Calu3 (cell line): ENCODE measurements at regions not wholly inside any gene's neighbourhood (a gene's known extent, or its start where the extent isn't known, plus 50 kb on each side); places are given as distances from the start of the nearest gene placed in this dataset.

Source experiments
- BruUV-seq: library from RNA; stranded (reverse); fragments of 400-500 nt; replicated peaks from 2 replicates; lab custom pipeline; 2021; lab: Mats Ljungman, UMichigan
- CTCF ChIA-PET: fragments of 300-600 bp; sonication (Branson Sonifier 250); formaldehyde crosslinking; loops from one replicate; lab custom pipeline; 2022; ENCODE audit warnings: antibody characterized with exemption; lab: Charles Lee
- DNase-seq: peaks from one replicate; pipeline ENCODE4 v3.0.0; 2022
- H3K27ac Mint-ChIP-seq: one replicate; pipeline ENCODE4 v1.8.0; 2022; ENCODE audit warnings: mixed read lengths; ENCODE audit not compliant: unreplicated experiment
- H3K27me3 Mint-ChIP-seq: one replicate; pipeline ENCODE4 v1.8.0; 2022; ENCODE audit warnings: mixed read lengths; ENCODE audit not compliant: unreplicated experiment
- H3K36me3 Mint-ChIP-seq: one replicate; pipeline ENCODE4 v1.8.0; 2022; ENCODE audit warnings: mild to moderate bottlenecking, moderate library complexity, mixed read lengths; ENCODE audit not compliant: insufficient read depth, unreplicated experiment
- H3K4me1 Mint-ChIP-seq: one replicate; pipeline ENCODE4 v1.8.0; 2022; ENCODE audit warnings: mild to moderate bottlenecking, low read depth, mixed read lengths; ENCODE audit not compliant: unreplicated experiment
- H3K4me3 Mint-ChIP-seq: one replicate; pipeline ENCODE4 v1.8.0; 2022; ENCODE audit warnings: mild to moderate bottlenecking, low read depth, moderate library complexity, mixed read lengths; ENCODE audit not compliant: unreplicated experiment
- H3K9me3 Mint-ChIP-seq: one replicate; pipeline ENCODE4 v1.8.0; 2022; ENCODE audit warnings: low read depth, mixed read lengths; ENCODE audit not compliant: unreplicated experiment
- CTCF ChIP-seq: fragments of 200-600 bp; IDR thresholded peaks from one replicate; pipeline ENCODE4 v1.8.0; 2022; ENCODE audit warnings: antibody characterized with exemption; ENCODE audit not compliant: unreplicated experiment
- intact Hi-C: fragments of 100-400 bp; cut with micrococcal nuclease; formaldehyde crosslinking; loops from one replicate; pipeline ENCODE4 v1.10.0; 2022; ENCODE audit not compliant: unreplicated experiment

- no peaks in the 10 kb centered on the region for H3K36me3 Mint-ChIP-seq
- H3K27ac Mint-ChIP-seq: no peak overlapping the region
- TF ChIP-seq CTCF: no peak
- no peaks in the 10 kb centered on the region for H3K4me1 Mint-ChIP-seq
- no peak overlapping the region for H3K4me3 Mint-ChIP-seq
- no peaks in the 10 kb centered on the region for H3K27me3 Mint-ChIP-seq
- no peak for DNase-seq
- intact Hi-C loops: no loop called here
- BruUV-seq: no TSS peak
- CTCF ChIA-PET: interaction anchor here (1.0 kb wide), 1 partner anchor 19 kb away, joined by 3 read pairs; no protein-coding TSS in a partner anchor
- no peaks in the 10 kb centered on the region for H3K9me3 Mint-ChIP-seq
Measured at GRCh38 chr5:167633114-167633513, 658.3 kb upstream of the WWC1 start.

- CTCF ChIA-PET: no interaction called here
- no peak for TF ChIP-seq CTCF
Measured at GRCh38 chr5:167633931-167634341, 657.5 kb upstream of the WWC1 start.

GRCh38 chr5:167634432-167634831, 657.0 kb upstream of the WWC1 start:
- CTCF ChIA-PET: interaction anchor here (0.8 kb wide), 1 partner anchor 14 kb away, joined by 5 read pairs; no protein-coding TSS in a partner anchor
- Mint-ChIP-seq H3K27me3 (no peaks in the 10 kb centered on the region), H3K27ac (no peak overlapping the region), H3K36me3 (no peaks in the 10 kb centered on the region), H3K4me1 (peaks cover 3% of the 10 kb centered on the region), H3K4me3 (no peak overlapping the region), H3K9me3 (no peaks in the 10 kb centered on the region)
- intact Hi-C loops: no loop called here
- no TSS peak for BruUV-seq
- TF ChIP-seq CTCF: no peak
- no peak for DNase-seq

More at GRCh38 chr5:167633931-167634341, 657.5 kb upstream of the WWC1 start:
- intact Hi-C loops: no loop called here
- no peak for DNase-seq
- Mint-ChIP-seq H3K36me3 (no peaks in the 10 kb centered on the region), H3K27ac (no peak overlapping the region), H3K27me3 (no peaks in the 10 kb centered on the region), H3K9me3 (no peaks in the 10 kb centered on the region), H3K4me1 (no peaks in the 10 kb centered on the region), H3K4me3 (no peak overlapping the region)
- no TSS peak for BruUV-seq

GRCh38 chr5:167638816-167639215, 652.6 kb upstream of the WWC1 start:
- DNase-seq: no peak
- intact Hi-C loops: no loop called here
- H3K4me1 Mint-ChIP-seq: peaks cover 28% of the 10 kb centered on the region
- H3K4me3 Mint-ChIP-seq: no peak overlapping the region
- no peak overlapping the region for H3K27ac Mint-ChIP-seq
- H3K36me3 Mint-ChIP-seq: no peaks in the 10 kb centered on the region
- CTCF ChIA-PET: interaction anchor here (1.4 kb wide), 1 partner anchor 14 kb away, joined by 5 read pairs; no protein-coding TSS in a partner anchor
- H3K9me3 Mint-ChIP-seq: no peaks in the 10 kb centered on the region
- TF ChIP-seq CTCF: no peak
- no peaks in the 10 kb centered on the region for H3K27me3 Mint-ChIP-seq
- BruUV-seq: no TSS peak
